Thyroid gland (tissue), 4 donors: ENCODE measurements at regions not wholly inside any gene's neighbourhood (a gene's known extent, or its start where the extent isn't known, plus 50 kb on each side); places are given as distances from the start of the nearest gene placed in this dataset.

Experiments used
- DNase-seq, 2 donors: peaks; one replicate each; pipeline ENCODE4 v3.0.0-alpha.2; 2019
- H3K27ac ChIP-seq, 3 donors: fragments of 200-600 bp; sonication (generic); 1 replicate in 2 of 3; 2 replicates in 1 of 3; pipeline ENCODE4 v1.5.1; 2016 to 2019; ENCODE audit warnings: mild to moderate bottlenecking in 1 of 3, moderate library complexity in 1 of 3
- H3K27me3 ChIP-seq: fragments of 200-600 bp; sonication (generic); one replicate; pipeline ENCODE4 v1.5.1; 2019
- H3K36me3 ChIP-seq, 2 donors: fragments of 200-600 bp; sonication (generic); one replicate each; pipeline ENCODE4 v1.5.1; 2016 to 2019
- H3K4me1 ChIP-seq, 2 donors: fragments of 200-600 bp; sonication (generic); one replicate each; pipeline ENCODE4 v1.5.1; 2017 to 2019
- H3K4me3 ChIP-seq, 3 donors: fragments of 200-600 bp; sonication (generic); replicated peaks in 1 of 3; 1 replicate in 2 of 3; 2 replicates in 1 of 3; pipeline ENCODE4 v1.5.1; 2016; ENCODE audit warnings: mild to moderate bottlenecking in 1 of 3
- H3K9me3 ChIP-seq: fragments of 200-600 bp; sonication (generic); one replicate; pipeline ENCODE4 v1.5.1; 2017
- POLR2A ChIP-seq, 2 donors: fragments of 450-650 bp; IDR thresholded peaks; one replicate each; pipeline ENCODE4 v1.6.1; 2017; ENCODE audit warnings: antibody characterized with exemption in 2 of 2, mild to moderate bottlenecking in 2 of 2, moderate library complexity in 1 of 2
- WGBS, 2 donors: methylation state at CpG; one replicate each; pipeline ENCODE4 v1.1.5; 2017; 5-methylcytosine and 5-hydroxymethylcytosine counted together
- intact Hi-C: fragments of 100-400 bp; cut with DNase I; formaldehyde crosslinking; loops from one replicate; pipeline ENCODE4 v1.15.1; 2023
- TF ChIP-seq, protein P1 (sequence below), 6 experiments: fragments of 200-600 bp in 3 of 6; fragments of 450-650 bp in 3 of 6; sonication (generic) in 3 of 6; IDR thresholded peaks; one replicate each; pipeline ENCODE4 v1.5.1; 2016 to 2019; ENCODE audit warnings: antibody characterized with exemption in 6 of 6, mild to moderate bottlenecking in 2 of 6, inconsistent platforms in 1 of 6, moderate library complexity in 1 of 6

DNA sequence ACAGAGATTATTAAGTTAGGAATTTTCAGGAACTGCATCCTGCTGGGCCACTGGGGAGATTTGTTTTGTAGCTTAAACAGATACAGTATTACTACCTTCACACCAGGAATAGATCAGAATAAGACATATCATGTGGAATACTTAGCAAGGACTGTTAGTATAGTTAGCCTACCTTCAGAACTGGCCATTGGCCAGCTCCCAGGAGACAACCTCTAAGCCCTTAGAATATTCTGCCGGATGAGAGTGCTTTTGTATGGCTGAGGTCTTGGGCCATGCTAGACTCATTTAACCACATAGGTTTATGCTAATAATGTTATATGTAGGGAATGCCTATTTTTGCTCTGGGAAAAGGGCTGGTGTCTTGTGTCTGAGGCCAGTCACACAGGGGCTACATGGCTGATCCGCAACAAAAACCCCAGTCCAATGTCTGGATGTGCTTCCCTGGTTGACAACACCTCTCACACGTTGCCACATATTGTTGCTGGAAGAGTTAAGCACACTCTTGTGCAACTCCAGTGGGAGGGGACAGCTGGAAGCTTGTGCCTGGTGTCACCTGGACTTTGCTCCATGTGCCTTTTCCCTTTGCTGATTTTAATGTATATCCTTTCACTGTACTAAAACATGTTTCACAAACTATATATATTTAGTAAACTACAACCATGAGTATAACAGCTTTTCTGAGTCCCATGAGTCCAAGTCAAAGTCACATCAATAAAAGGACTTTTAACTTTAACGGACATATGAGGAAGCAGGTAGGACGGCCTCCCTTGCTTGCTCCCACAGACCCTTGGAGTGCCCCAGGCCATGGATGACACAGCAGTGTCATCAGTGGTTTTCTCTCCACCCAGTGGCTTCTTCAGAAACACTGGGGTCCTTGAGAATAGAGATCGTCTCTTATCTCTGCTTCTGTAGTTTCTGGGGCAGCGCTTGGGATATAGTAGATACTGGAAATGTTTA lies 118.0 kb upstream of the C3orf80 start:
- Histone ChIP-seq H3K4me3 (no peak overlapping the region), H3K27ac (no peak overlapping the region), H3K36me3 (no peaks in the 10 kb centered on the region), H3K27me3 (no peaks in the 10 kb centered on the region), H3K4me1 (no peaks in the 10 kb centered on the region), H3K9me3 (no peaks in the 10 kb centered on the region)
- DNase-seq, result peak in 1 of 2 donors; percentile 3
- TF ChIP-seq, protein P1, sequence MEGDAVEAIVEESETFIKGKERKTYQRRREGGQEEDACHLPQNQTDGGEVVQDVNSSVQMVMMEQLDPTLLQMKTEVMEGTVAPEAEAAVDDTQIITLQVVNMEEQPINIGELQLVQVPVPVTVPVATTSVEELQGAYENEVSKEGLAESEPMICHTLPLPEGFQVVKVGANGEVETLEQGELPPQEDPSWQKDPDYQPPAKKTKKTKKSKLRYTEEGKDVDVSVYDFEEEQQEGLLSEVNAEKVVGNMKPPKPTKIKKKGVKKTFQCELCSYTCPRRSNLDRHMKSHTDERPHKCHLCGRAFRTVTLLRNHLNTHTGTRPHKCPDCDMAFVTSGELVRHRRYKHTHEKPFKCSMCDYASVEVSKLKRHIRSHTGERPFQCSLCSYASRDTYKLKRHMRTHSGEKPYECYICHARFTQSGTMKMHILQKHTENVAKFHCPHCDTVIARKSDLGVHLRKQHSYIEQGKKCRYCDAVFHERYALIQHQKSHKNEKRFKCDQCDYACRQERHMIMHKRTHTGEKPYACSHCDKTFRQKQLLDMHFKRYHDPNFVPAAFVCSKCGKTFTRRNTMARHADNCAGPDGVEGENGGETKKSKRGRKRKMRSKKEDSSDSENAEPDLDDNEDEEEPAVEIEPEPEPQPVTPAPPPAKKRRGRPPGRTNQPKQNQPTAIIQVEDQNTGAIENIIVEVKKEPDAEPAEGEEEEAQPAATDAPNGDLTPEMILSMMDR (IDR thresholded peaks at IDR 0.05), result no peak
- no peak for TF ChIP-seq POLR2A (IDR thresholded peaks at IDR 0.05)
- intact Hi-C loops, result no loop called here
- WGBS, 2 donors, result 69 to 77% methylated on average over 7 of the region's 7 CpGs

DNA sequence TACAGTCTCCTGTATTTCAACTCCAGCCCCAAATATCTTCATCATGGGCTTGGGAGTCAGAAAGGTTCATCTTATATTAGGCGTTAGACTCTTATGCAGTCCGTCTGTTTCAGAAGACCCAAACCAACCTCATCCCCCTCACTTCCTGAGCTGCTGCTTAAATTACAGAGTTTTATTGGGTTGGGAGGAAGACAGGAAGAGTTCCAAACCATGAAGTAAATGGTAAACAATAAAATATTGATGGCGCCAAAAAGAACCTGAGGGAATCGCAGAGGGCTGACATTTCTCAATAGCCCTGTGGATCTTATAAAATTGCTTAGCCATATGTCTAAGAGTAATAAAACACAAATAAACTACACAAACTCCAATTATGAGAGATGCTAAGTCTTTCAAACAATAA lies 116.9 kb upstream of the C3orf80 start:
- no peaks in the 10 kb centered on the region for H3K9me3 ChIP-seq
- TF ChIP-seq, protein P1 (IDR thresholded peaks at IDR 0.05), result no peak
- no peak for TF ChIP-seq POLR2A (IDR thresholded peaks at IDR 0.05)
- no peaks in the 10 kb centered on the region for H3K27me3 ChIP-seq
- H3K27ac ChIP-seq, result no peak overlapping the region
- H3K36me3 ChIP-seq, result no peaks in the 10 kb centered on the region
- no peak overlapping the region for H3K4me3 ChIP-seq
- intact Hi-C loops, result no loop called here
- WGBS, 2 donors, result 75 to 84% methylated on average over 4 of the region's 4 CpGs
- DNase-seq, result no peak
- H3K4me1 ChIP-seq, result no peaks in the 10 kb centered on the region

DNA sequence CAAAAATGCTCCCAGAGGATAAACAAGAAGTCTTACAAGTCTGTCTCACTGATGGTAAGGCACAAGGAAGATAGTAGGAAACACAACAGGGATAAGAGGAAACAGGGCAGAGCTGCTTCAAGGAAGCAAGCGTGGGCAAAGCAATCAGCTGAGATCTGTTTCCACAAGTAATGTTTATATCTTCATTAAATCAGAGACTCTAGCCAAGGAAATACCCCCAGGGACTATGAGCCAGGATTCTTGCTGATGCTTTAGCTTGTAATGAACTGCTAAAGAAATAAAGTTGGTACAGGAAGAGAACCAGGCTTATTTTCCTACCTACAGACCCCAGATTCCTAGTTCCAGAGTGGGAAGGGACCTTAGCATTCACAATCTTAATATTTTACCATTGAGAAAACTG lies 112.7 kb upstream of the C3orf80 start:
- WGBS, 2 donors, result 61 to 80% methylated on average over 1 of the region's 1 CpG
- intact Hi-C loops, result no loop called here
- H3K27ac ChIP-seq, result no peak overlapping the region

DNA sequence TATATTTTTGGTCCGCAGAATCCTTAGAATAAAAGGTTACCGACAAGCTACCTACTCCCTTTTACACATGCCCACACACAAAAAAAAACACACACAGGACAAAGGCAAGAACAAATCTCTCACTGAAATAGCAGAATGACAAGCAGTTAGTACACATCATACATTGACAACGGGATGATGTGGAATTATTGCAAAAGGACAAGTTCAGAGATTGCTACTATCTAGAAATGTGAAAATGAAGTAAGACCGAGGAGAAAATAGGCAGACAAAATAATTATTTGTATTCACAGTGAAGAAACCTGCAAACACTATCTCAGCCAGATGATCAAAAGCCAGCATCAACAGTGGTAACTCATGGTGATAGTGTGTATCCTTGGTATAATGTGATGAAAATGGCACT lies 112.2 kb upstream of the C3orf80 start:
- WGBS, 2 donors, result 96 to 97% methylated on average over 4 of the region's 4 CpGs

More for the DNA sequence above, 112.7 kb upstream of the C3orf80 start:
- no peak for DNase-seq
- Histone ChIP-seq H3K27me3 (no peaks in the 10 kb centered on the region), H3K4me1 (no peaks in the 10 kb centered on the region), H3K4me3 (no peak overlapping the region), H3K9me3 (no peaks in the 10 kb centered on the region), H3K36me3 (no peaks in the 10 kb centered on the region)
- TF ChIP-seq, protein P1 (IDR thresholded peaks at IDR 0.05), result no peak
- no peak for TF ChIP-seq POLR2A (IDR thresholded peaks at IDR 0.05)

More for the DNA sequence above, 112.2 kb upstream of the C3orf80 start:
- H3K4me1 ChIP-seq, result no peaks in the 10 kb centered on the region
- H3K9me3 ChIP-seq, result no peaks in the 10 kb centered on the region
- H3K36me3 ChIP-seq, result no peaks in the 10 kb centered on the region
- no peak for TF ChIP-seq POLR2A (IDR thresholded peaks at IDR 0.05)
- TF ChIP-seq, protein P1 (IDR thresholded peaks at IDR 0.05), result no peak
- H3K27me3 ChIP-seq, result no peaks in the 10 kb centered on the region
- no peak for DNase-seq
- H3K4me3 ChIP-seq, result no peak overlapping the region
- intact Hi-C loops, result no loop called here
- H3K27ac ChIP-seq, result no peak overlapping the region
